Lower lobe of right lung (tissue), 2 donors: ENCODE measurements at regions not wholly inside any gene's neighbourhood (a gene's known extent, or its start where the extent isn't known, plus 50 kb on each side); places are given as distances from the start of the nearest gene placed in this dataset.

Source experiments
- ATAC-seq, 2 donors: fragments of 200-7000 bp; cut with Tn5 transposase; one replicate each; pipeline ENCODE4 v1.9.1; 2020 to 2022; ENCODE audit warnings: mild to moderate bottlenecking in 2 of 2, moderate library complexity in 2 of 2
- DNase-seq: peaks from one replicate; pipeline ENCODE4 v3.0.0-alpha.2; 2020
- H3K27ac ChIP-seq: fragments of 200-600 bp; one replicate; pipeline ENCODE4 v1.8.0; 2022
- H3K27me3 ChIP-seq: fragments of 200-600 bp; one replicate; pipeline ENCODE4 v1.8.0; 2022; ENCODE audit warnings: low read depth
- H3K36me3 ChIP-seq: fragments of 200-600 bp; one replicate; pipeline ENCODE4 v1.8.0; 2022; ENCODE audit warnings: mild to moderate bottlenecking
- H3K4me1 ChIP-seq: fragments of 200-600 bp; one replicate; pipeline ENCODE4 v1.8.0; 2022
- H3K4me3 ChIP-seq: fragments of 200-600 bp; one replicate; pipeline ENCODE4 v1.8.0; 2022; ENCODE audit warnings: mild to moderate bottlenecking
- H3K9me3 ChIP-seq: fragments of 200-600 bp; one replicate; pipeline ENCODE4 v1.8.0; 2022
- CTCF ChIP-seq: fragments of 200-600 bp; IDR thresholded peaks from one replicate; pipeline ENCODE4 v1.8.0; 2022; ENCODE audit warnings: antibody characterized with exemption, mild to moderate bottlenecking
- intact Hi-C: fragments of 100-400 bp; cut with DNase I; formaldehyde crosslinking; loops from one replicate; pipeline ENCODE4 v1.11.0; 2022
- donor health status: DM: no; HTN: yes; CAD: no; lungs with severe emphysema.

- Histone ChIP-seq H3K36me3 (no peaks in the 10 kb centered on the region), H3K27me3 (no peaks in the 10 kb centered on the region), H3K4me3 (no peak overlapping the region), H3K4me1 (no peaks in the 10 kb centered on the region), H3K9me3 (peaks cover 3% of the 10 kb centered on the region), H3K27ac (no peak overlapping the region)
- intact Hi-C loops: no loop called here
- DNase-seq (no peak), ATAC-seq (no peak)
- no peak for TF ChIP-seq CTCF
Observed at GRCh38 chr2:118698564-118698963, 148.9 kb downstream of the EN1 start.

DNA sequence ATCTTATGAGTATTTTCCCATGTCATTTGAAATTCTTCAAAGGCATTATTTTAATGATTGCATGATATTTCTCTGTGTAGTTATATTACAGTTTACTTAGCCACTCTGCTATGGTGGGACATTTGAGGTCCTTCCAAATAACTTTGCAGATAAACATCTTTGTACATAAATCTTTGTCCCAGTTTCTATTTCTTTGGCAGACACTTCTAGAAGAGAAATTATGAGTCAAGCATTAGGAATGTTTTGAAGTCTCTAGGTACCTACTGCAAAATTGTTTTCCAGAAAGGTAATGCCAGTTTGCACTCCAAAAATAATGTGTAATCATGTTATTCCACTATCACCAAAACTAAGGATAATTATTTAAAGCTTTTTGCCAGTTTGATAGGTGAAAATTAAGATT is 149.7 kb downstream of the EN1 start:
- Histone ChIP-seq H3K27ac (no peak overlapping the region), H3K9me3 (peaks cover 3% of the 10 kb centered on the region), H3K4me3 (no peak overlapping the region), H3K4me1 (no peaks in the 10 kb centered on the region), H3K27me3 (no peaks in the 10 kb centered on the region), H3K36me3 (no peaks in the 10 kb centered on the region)
- DNase-seq: no peak
- intact Hi-C loops: no loop called here
- ATAC-seq: no peak
- no peak for TF ChIP-seq CTCF

DNA sequence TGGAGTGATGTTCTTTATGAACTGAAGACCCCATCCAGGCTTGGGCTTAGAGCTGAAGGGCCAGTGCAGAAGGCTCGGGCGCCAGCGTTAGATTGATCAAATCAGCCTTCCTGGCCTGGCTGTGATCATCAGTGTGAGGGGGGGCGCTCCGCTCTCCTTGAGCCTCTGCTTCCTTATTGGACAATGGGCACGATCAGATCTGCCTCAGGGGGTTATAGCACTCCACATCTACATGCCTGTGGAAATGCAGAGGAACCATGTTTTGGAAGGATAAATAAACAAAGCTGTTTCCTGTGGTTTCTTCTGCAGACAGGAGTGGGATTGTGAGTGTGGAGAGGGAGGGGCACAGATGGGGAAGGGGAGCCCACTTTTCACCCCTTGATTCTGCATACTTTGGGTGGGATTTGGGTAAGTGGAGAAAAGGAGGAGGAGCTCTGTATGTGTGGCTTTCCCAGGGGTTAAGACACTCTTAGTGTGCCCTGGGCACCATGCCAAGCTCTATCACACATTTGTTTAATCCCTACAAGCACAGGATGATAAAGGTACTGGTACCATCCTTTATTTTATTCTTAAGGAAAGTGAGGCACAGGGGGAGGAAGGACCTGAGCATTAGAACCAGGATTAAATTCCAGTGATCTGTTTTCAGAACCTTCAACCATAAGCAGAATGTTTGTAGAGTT is 150.5 kb downstream of the EN1 start:
- DNase-seq (no peak), ATAC-seq (no peak)
- no peak for TF ChIP-seq CTCF

DNA sequence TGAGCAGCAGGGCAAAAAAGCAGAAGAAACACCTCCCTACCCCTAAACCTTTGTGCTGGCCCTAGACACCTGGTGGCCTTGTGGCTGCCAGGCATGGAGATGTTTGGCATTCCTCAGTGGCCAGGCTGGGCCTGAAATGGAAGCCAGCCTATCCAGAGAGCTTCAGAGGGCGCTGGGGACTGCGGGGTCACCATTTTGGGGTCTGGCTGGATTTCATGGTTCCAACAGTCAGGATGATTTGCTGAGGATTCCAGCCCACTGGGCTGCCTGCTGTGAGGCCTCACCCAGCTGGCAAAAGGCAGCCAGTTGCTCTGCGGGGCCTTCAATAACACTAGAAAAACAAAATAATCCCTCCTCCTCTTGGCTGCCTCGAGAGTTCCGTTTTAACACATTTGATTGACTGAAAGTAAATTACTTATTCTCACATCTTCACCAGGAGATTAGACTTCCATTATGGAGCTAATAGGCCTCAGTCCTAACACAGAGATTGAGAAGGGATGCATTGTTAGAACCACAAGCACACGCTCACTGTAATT is 154.1 kb downstream of the EN1 start:
- Histone ChIP-seq H3K36me3 (no peaks in the 10 kb centered on the region), H3K27me3 (no peaks in the 10 kb centered on the region), H3K4me1 (no peaks in the 10 kb centered on the region), H3K4me3 (no peak overlapping the region), H3K9me3 (no peaks in the 10 kb centered on the region), H3K27ac (no peak overlapping the region)
- DNase-seq: no peak
- intact Hi-C loops: no loop called here
- TF ChIP-seq CTCF: no peak
- ATAC-seq: no peak

More for the DNA sequence above, 150.5 kb downstream of the EN1 start:
- Histone ChIP-seq H3K4me3 (no peak overlapping the region), H3K9me3 (peaks cover 3% of the 10 kb centered on the region), H3K4me1 (no peaks in the 10 kb centered on the region), H3K36me3 (no peaks in the 10 kb centered on the region), H3K27me3 (no peaks in the 10 kb centered on the region), H3K27ac (no peak overlapping the region)
- intact Hi-C loops: no loop called here

DNA sequence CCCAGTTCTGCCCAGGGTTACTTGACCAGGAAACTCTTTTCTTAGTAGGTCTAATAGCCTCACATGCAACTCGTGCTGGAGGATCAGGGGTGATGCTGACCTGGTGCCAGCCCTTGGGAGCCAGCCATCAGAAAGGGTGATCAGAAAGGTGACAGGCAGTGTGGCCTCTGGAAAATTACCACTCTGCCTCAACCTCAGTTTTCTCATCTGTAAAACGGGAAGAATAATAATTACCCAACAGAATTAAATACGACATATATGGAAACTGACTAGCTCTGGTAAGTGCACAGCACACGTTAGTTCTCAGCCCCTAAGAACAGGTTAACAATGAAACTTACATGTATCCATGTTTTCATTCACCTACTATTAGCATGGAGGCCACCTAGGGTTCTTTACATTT is 157.6 kb downstream of the EN1 start:
- Histone ChIP-seq H3K4me1 (no peaks in the 10 kb centered on the region), H3K4me3 (no peak overlapping the region), H3K9me3 (no peaks in the 10 kb centered on the region), H3K36me3 (no peaks in the 10 kb centered on the region), H3K27me3 (no peaks in the 10 kb centered on the region), H3K27ac (no peak overlapping the region)
- intact Hi-C loops: no loop called here
- ATAC-seq (no peak), DNase-seq (no peak)
- TF ChIP-seq CTCF: no peak
